Right lobe of liver (tissue), 4 donors: ENCODE measurements at regions not wholly inside any gene's neighbourhood (a gene's known extent, or its start where the extent isn't known, plus 50 kb on each side); places are given as distances from the start of the nearest gene placed in this dataset.

Experiments
- CTCF ChIP-seq, 4 donors: fragments of 200-600 bp in 3 of 4; fragments of 450-650 bp in 1 of 4; IDR thresholded peaks; one replicate each; pipeline versions ENCODE4 v1.5.1 to v1.8.0; 2016 to 2022; ENCODE audit warnings: antibody characterized with exemption in 4 of 4, mild to moderate bottlenecking in 2 of 4
- POLR2A ChIP-seq: fragments of 450-650 bp; IDR thresholded peaks from one replicate; pipeline ENCODE4 v1.6.1; 2017; ENCODE audit warnings: antibody characterized with exemption, mild to moderate bottlenecking
- donor health status: DM: no; HTN: no; CAD: no.
- donor health status: DM: no; HTN: no; CAD: no.
- donor health status: DM: no; HTN: yes; CAD: no.

- no peak for TF ChIP-seq POLR2A
- no peak for TF ChIP-seq CTCF (IDR thresholded peaks at IDR 0.05)
These were observed 241.9 kb upstream of the ZFP64 start for GRCh38 chr20:52433326-52434040.
